Keratinocyte (primary cell): ENCODE measurements at regions not wholly inside any gene's neighbourhood (a gene's known extent, or its start where the extent isn't known, plus 50 kb on each side); places are given as distances from the start of the nearest gene placed in this dataset.

Experiments
- DNase-seq: peaks from one replicate; pipeline ENCODE4 v3.0.0-alpha.2; 2011; ENCODE audit warnings: low read depth, missing footprints, low spot score
- FAIRE-seq: peaks from 2 replicates; lab custom pipeline; 2011; peaks lifted over from hg19 to GRCh38; lab: Jason Lieb, UNC
- H2AFZ ChIP-seq: 2 replicates; pipeline ENCODE4 v1.6.0; 2012; ENCODE audit warnings: low read length, control low read depth, inconsistent platforms; ENCODE audit not compliant: control insufficient read depth
- H3K27ac ChIP-seq: 2 replicates; pipeline ENCODE4 v1.5.1; 2011; ENCODE audit warnings: low read length; ENCODE audit not compliant: control insufficient read depth, insufficient read depth
- H3K27me3 ChIP-seq: 3 replicates; pipeline ENCODE4 v1.6.0; 2011; ENCODE audit warnings: low read length; ENCODE audit not compliant: control insufficient read depth, insufficient read depth; ENCODE audit errors: extremely low read depth
- H3K36me3 ChIP-seq, 2 experiments: 2 replicates in 1 of 2; 3 replicates in 1 of 2; pipeline ENCODE4 v1.5.1; 2011; ENCODE audit warnings: low read length in 2 of 2, mild to moderate bottlenecking in 1 of 2; ENCODE audit not compliant: control insufficient read depth in 2 of 2, insufficient read depth in 2 of 2; ENCODE audit errors: extremely low read depth in 1 of 2
- H3K4me1 ChIP-seq: 3 replicates; pipeline ENCODE4 v1.5.1; 2011; ENCODE audit warnings: low read length; ENCODE audit not compliant: control insufficient read depth, insufficient read depth; ENCODE audit errors: extremely low read depth
- H3K4me2 ChIP-seq: 3 replicates; pipeline ENCODE4 v1.6.0; 2011; ENCODE audit warnings: low read depth, low read length; ENCODE audit not compliant: control insufficient read depth, insufficient read depth; ENCODE audit errors: extremely low read depth
- H3K4me3 ChIP-seq, 3 experiments: fragments of 200-600 bp in 1 of 3; sonication (generic) in 1 of 3; 2 replicates in 2 of 3; 3 replicates in 1 of 3; pipeline ENCODE4 v1.5.1; 2011 to 2016; ENCODE audit warnings: low read length in 3 of 3, mild to moderate bottlenecking in 3 of 3, control low read depth in 2 of 3, inconsistent platforms in 1 of 3, low read depth in 1 of 3, mixed read lengths in 1 of 3, mixed run types in 1 of 3, moderate library complexity in 1 of 3; ENCODE audit not compliant: control insufficient read depth in 2 of 3, insufficient read depth in 2 of 3; ENCODE audit errors: extremely low read depth in 1 of 3
- H3K79me2 ChIP-seq: 2 replicates; pipeline ENCODE4 v1.6.0; 2012; ENCODE audit warnings: low read length; ENCODE audit not compliant: control insufficient read depth, insufficient read depth
- H3K9ac ChIP-seq: 3 replicates; pipeline ENCODE4 v1.6.0; 2011; ENCODE audit warnings: low read length; ENCODE audit not compliant: control insufficient read depth, insufficient read depth; ENCODE audit errors: extremely low read depth
- H3K9me1 ChIP-seq: 3 replicates; pipeline ENCODE4 v1.6.0; 2011; ENCODE audit warnings: low read length; ENCODE audit not compliant: control insufficient read depth, insufficient read depth; ENCODE audit errors: extremely low read depth
- H3K9me3 ChIP-seq: 2 replicates; pipeline ENCODE4 v1.5.1; 2012; ENCODE audit warnings: low read depth, low read length; ENCODE audit not compliant: control insufficient read depth
- H4K20me1 ChIP-seq: 3 replicates; pipeline ENCODE4 v1.6.0; 2011; ENCODE audit warnings: low read length; ENCODE audit not compliant: control insufficient read depth, insufficient read depth; ENCODE audit errors: extremely low read depth
- CTCF ChIP-seq, 3 experiments: IDR thresholded peaks in 1 of 3; conservative IDR thresholded peaks in 1 of 3; optimal IDR thresholded peaks in 1 of 3; 2 replicates in 2 of 3; 3 replicates in 1 of 3; pipeline versions ENCODE3 to v1.5.1; 2011; ENCODE audit warnings: low read length in 3 of 3, mild to moderate bottlenecking in 3 of 3, moderate library complexity in 2 of 3, control low read depth in 1 of 3, inconsistent platforms in 1 of 3; ENCODE audit not compliant: insufficient read depth in 2 of 3; ENCODE audit errors: extremely low read depth in 1 of 3
- EZH2 ChIP-seq: IDR thresholded peaks from one replicate; pipeline ENCODE4 v1.6.1; 2012; ENCODE audit warnings: inconsistent platforms, mild to moderate bottlenecking, low read length, moderate library complexity
- dilution Hi-C: fragments of 300-500 bp; cut with MboI; formaldehyde crosslinking; loops from one replicate; pipeline ENCODE4 v1.7.0; 2020; ENCODE audit warnings: low sequenced_read_pairs; ENCODE audit not compliant: extremely low pct_ligation_motif_present

GRCh38 chr16:82530883-82531282 is 95.9 kb upstream of the CDH13 start:
- Histone ChIP-seq H3K27ac (no peak overlapping the region), H3K4me3 (no peak overlapping the region), H3K27me3 (peaks cover 12% of the 10 kb centered on the region), H4K20me1 (no peaks in the 10 kb centered on the region), H3K9me1 (no peaks in the 10 kb centered on the region), H2AFZ (no peak overlapping the region), H3K4me1 (no peaks in the 10 kb centered on the region), H3K9ac (no peak overlapping the region), H3K79me2 (no peaks in the 10 kb centered on the region), H3K36me3 (no peaks in the 10 kb centered on the region), H3K9me3 (no peaks in the 10 kb centered on the region), H3K4me2 (no peak overlapping the region)
- dilution Hi-C loops, result no loop called here
- TF ChIP-seq CTCF (optimal IDR thresholded peaks at IDR 0.05 in 1 of 3, IDR thresholded peaks at IDR 0.05 in 1 of 3, conservative IDR thresholded peaks at IDR 0.05 in 1 of 3; ENCODE audit: extremely low read depth in 1 of 3, insufficient read depth in 2 of 3, low read length in 3 of 3) (no peak), EZH2 (no peak)
- FAIRE-seq (no peak), DNase-seq (no peak)

- Histone ChIP-seq H3K36me3 (no peaks in the 10 kb centered on the region), H3K9me3 (no peaks in the 10 kb centered on the region), H4K20me1 (no peaks in the 10 kb centered on the region), H3K4me2 (no peak overlapping the region), H3K9ac (no peak overlapping the region), H3K9me1 (no peaks in the 10 kb centered on the region), H2AFZ (no peak overlapping the region), H3K4me3 (no peak overlapping the region), H3K27me3 (peaks cover 8% of the 10 kb centered on the region), H3K27ac (no peak overlapping the region), H3K79me2 (no peaks in the 10 kb centered on the region), H3K4me1 (no peaks in the 10 kb centered on the region)
- FAIRE-seq, result no peak
- dilution Hi-C loops, result no loop called here
- TF ChIP-seq EZH2, result no peak
- no peak for DNase-seq
These were observed 99.7 kb upstream of the CDH13 start for GRCh38 chr16:82527101-82527500.

GRCh38 chr16:82524976-82525375 is 101.8 kb upstream of the CDH13 start:
- FAIRE-seq (no peak), DNase-seq (no peak)
- no peak for TF ChIP-seq CTCF (optimal IDR thresholded peaks at IDR 0.05 in 1 of 3, IDR thresholded peaks at IDR 0.05 in 1 of 3, conservative IDR thresholded peaks at IDR 0.05 in 1 of 3; ENCODE audit: extremely low read depth in 1 of 3, insufficient read depth in 2 of 3, low read length in 3 of 3)
- TF ChIP-seq EZH2, result no peak
- Histone ChIP-seq H3K4me1 (no peaks in the 10 kb centered on the region), H4K20me1 (no peaks in the 10 kb centered on the region), H3K79me2 (no peaks in the 10 kb centered on the region), H3K9me3 (no peaks in the 10 kb centered on the region), H3K4me2 (no peak overlapping the region), H2AFZ (no peak overlapping the region), H3K9ac (no peak overlapping the region), H3K27me3 (peaks cover 8% of the 10 kb centered on the region), H3K36me3 (no peaks in the 10 kb centered on the region), H3K27ac (no peak overlapping the region), H3K4me3 (no peak overlapping the region), H3K9me1 (no peaks in the 10 kb centered on the region)
- dilution Hi-C loops, result no loop called here
